K562 (cell line): ENCODE measurements at regions not wholly inside any gene's neighbourhood (a gene's known extent, or its start where the extent isn't known, plus 50 kb on each side); places are given as distances from the start of the nearest gene placed in this dataset.

Experiments used
- EGR1 ChIP-seq: fragments of 450-650 bp; conservative IDR thresholded peaks from 2 replicates; pipeline ENCODE4 v1.6.1; 2017; ENCODE audit warnings: mild to moderate bottlenecking
- GABPA ChIP-seq: fragments of 200-800 bp; sonication (Bioruptor generic); conservative IDR thresholded peaks from 2 replicates; pipeline ENCODE4 v1.6.1; 2016; ENCODE audit warnings: low read depth, missing genetic modification characterization, missing compliant biosample characterization
- HDAC3 ChIP-seq: fragments of 450-650 bp; IDR thresholded peaks from 2 replicates; pipeline ENCODE4 v1.6.1; 2018; ENCODE audit warnings: borderline replicate concordance, mild to moderate bottlenecking, moderate library complexity; ENCODE audit not compliant: partially characterized antibody
- MAZ ChIP-seq, 2 experiments: fragments of 450-650 bp in 1 of 2; sonication (generic) in 1 of 2; formaldehyde crosslinking; IDR thresholded peaks in 1 of 2; conservative IDR thresholded peaks in 1 of 2; 2 replicates each; pipeline versions ENCODE4 v1.4.0 to v1.5.0; 2020; ENCODE audit warnings: mild to moderate bottlenecking in 1 of 2, missing genetic modification reagents in 1 of 2
- MTA1 ChIP-seq: fragments of 450-650 bp; IDR thresholded peaks from 2 replicates; pipeline ENCODE4 v1.6.1; 2017; ENCODE audit warnings: borderline replicate concordance
- NFE2L1 ChIP-seq: fragments of 450-650 bp; IDR thresholded peaks from 2 replicates; pipeline ENCODE4 v1.6.1; 2016; ENCODE audit warnings: missing genetic modification characterization, low read depth, mild to moderate bottlenecking, missing compliant biosample characterization, moderate library complexity, borderline replicate concordance
- SUPT5H ChIP-seq: fragments of 450-650 bp; IDR thresholded peaks from 2 replicates; pipeline ENCODE4 v1.6.1; 2016
- TRIM28 ChIP-seq: fragments of 450-650 bp; IDR thresholded peaks from 2 replicates; pipeline ENCODE4 v1.6.1; 2017
- ZBTB43 ChIP-seq: sonication (generic); formaldehyde crosslinking; IDR thresholded peaks from 2 replicates; pipeline ENCODE4 v1.8.0; 2023; ENCODE audit warnings: mild to moderate bottlenecking, missing genetic modification reagents
- TF ChIP-seq, protein P1 (sequence below), 3 experiments: IDR thresholded peaks in 2 of 3; conservative IDR thresholded peaks in 1 of 3; 2 replicates each; pipeline ENCODE4 v1.5.1; 2011 to 2012; ENCODE audit warnings: low read length in 3 of 3, mild to moderate bottlenecking in 3 of 3, control low read depth in 2 of 3, improper control_type of control experiment in 1 of 3, inconsistent platforms in 1 of 3, low read depth in 1 of 3, mixed read lengths in 1 of 3, moderate library complexity in 1 of 3; ENCODE audit not compliant: insufficient read depth in 2 of 3
- TF ChIP-seq, protein P2 (sequence below): sonication (generic); formaldehyde crosslinking; IDR thresholded peaks from 2 replicates; pipeline ENCODE4 v1.8.0; 2022; ENCODE audit warnings: missing genetic modification reagents, mild to moderate bottlenecking, moderate library complexity, borderline replicate concordance

DNA sequence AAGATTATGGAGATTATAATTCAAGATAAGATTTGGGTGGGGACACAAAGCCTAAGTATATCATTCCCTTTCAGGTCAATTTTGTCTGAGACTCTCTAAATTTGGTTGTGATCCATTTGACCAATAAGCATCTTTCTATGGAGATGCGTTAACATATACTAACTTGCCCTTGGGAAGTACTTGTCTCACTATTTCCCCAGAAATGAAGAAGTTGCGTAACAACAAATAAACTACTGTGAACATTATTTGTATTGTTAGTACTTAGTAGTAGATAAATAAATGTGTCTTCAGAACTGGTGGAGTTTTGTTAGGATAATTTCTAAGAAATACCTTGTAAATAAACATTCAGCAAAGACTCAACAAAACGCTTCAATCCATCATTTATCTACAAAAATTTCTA is 127.3 kb upstream of the LYZL2 start:
- TF ChIP-seq HDAC3, result no peak
- TF ChIP-seq GABPA, result no peak
- no peak for TF ChIP-seq TRIM28
- TF ChIP-seq EGR1, result no peak
- TF ChIP-seq ZBTB43, result no peak
- no peak for TF ChIP-seq MTA1
- no peak for TF ChIP-seq MAZ (CRISPR knock-in tag; conservative IDR thresholded peaks at IDR 0.05 in 1 of 2, IDR thresholded peaks at IDR 0.05 in 1 of 2)
- TF ChIP-seq, protein P1, sequence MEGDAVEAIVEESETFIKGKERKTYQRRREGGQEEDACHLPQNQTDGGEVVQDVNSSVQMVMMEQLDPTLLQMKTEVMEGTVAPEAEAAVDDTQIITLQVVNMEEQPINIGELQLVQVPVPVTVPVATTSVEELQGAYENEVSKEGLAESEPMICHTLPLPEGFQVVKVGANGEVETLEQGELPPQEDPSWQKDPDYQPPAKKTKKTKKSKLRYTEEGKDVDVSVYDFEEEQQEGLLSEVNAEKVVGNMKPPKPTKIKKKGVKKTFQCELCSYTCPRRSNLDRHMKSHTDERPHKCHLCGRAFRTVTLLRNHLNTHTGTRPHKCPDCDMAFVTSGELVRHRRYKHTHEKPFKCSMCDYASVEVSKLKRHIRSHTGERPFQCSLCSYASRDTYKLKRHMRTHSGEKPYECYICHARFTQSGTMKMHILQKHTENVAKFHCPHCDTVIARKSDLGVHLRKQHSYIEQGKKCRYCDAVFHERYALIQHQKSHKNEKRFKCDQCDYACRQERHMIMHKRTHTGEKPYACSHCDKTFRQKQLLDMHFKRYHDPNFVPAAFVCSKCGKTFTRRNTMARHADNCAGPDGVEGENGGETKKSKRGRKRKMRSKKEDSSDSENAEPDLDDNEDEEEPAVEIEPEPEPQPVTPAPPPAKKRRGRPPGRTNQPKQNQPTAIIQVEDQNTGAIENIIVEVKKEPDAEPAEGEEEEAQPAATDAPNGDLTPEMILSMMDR (IDR thresholded peaks at IDR 0.05 in 2 of 3, conservative IDR thresholded peaks at IDR 0.05 in 1 of 3; ENCODE audit: insufficient read depth in 2 of 3, low read depth in 1 of 3, low read length in 3 of 3), result no peak
- no peak for TF ChIP-seq NFE2L1 (tag)
- TF ChIP-seq, protein P2, sequence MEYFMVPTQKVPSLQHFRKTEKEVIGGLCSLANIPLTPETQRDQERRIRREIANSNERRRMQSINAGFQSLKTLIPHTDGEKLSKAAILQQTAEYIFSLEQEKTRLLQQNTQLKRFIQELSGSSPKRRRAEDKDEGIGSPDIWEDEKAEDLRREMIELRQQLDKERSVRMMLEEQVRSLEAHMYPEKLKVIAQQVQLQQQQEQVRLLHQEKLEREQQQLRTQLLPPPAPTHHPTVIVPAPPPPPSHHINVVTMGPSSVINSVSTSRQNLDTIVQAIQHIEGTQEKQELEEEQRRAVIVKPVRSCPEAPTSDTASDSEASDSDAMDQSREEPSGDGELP, result no peak
- TF ChIP-seq SUPT5H, result no peak
